ENCODE measurements at regions not wholly inside any gene's neighbourhood (a gene's known extent, or its start where the extent isn't known, plus 50 kb on each side); places are given as distances from the start of the nearest gene placed in this dataset.

DNA sequence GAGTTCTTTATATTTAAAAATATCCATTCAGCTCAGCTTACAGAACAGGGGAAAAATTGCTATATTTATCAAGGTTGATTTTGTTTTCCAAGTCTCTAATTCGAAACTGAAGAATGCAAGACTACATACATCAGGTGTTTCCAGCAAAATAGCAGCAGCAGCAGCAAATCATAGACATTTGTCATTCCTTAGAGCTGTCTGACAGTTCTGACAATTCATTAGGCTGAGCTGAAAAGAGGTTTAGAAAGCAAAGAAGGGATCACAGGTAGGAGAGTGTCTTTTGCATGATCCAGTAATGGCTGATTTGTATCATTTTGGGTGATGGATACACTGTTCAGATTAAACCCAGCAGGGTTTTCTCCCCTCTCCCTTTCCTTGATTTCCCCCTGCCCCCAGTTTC is 545.7 kb downstream of the MCTP2 start:
- DNase-seq, result no peak

DNA sequence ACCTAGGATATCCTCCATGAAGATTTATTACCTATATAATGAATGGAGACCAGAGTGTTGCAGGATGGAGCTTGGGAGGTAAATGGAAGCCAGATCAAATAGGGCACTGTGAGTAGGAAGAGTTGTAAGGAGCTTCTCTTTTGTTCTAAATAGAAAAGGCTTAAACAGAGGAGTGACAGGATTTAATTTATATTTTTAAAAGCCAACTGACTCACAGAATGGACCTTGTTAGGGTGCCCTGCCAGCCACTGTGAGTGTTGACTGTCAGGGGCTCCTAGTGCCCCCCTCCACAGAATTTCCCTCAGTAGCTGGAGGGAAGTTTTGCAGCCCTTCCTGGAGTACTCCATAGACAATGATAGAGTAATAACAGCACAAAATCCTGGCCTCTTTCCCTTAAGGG is 547.5 kb downstream of the MCTP2 start:
- DNase-seq, result no peak

DNA sequence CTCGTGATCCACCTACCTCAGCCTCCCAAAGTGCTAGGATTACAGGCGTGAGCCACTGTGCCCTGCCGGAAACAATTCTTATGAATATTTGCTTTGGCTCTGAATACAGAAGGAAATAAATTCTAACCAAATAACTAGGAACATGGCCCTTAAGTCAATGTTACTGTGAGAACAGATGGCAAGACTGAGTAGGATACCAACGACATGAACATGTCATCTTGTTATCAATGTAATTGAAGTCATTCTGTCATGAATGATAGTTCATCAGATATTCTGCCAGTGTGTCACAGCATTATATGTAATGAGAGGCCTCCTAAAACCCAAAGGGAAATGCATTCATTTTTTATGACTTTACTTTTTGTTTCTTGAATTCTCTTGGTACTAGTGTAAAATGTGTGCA is 548.8 kb downstream of the MCTP2 start:
- DNase-seq, result no peak

DNA sequence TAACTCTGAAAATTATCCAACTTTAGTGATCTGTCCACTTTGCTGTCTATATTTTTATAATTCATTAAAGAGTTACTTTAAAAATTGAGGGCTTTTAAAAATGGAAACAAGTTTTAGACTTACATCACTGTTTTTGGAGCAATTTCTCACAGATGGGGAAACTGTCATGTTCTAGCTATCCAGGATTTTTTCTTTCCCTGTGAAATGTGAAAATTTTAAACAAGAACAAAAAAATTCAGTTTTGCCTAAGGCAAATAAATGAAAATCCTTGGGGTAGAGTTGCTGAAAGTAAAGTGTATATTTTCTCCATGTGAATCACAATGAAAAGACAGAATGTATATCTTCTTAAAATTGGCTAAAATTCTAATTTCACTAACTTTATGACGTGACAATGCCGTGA is 553.7 kb downstream of the MCTP2 start:
- no peak for DNase-seq

DNA sequence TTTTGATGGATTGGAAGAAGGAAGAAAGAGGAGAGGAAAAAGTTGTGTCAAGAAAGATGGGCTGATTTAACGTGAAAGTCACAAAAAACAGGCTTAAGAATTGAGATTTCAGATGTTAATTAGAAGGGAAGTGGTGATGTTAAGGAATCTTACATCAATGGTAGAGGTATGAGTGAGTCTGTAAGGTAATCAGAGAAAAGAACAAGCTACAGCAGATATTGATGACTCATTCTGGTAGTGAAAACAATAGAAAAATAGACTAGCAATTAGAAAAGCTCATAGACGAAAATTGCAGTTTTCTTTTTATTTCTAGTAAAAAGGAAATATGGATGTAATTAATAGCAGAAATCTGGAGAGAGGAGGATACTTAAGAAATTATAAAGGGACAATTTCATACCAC is 559.6 kb downstream of the MCTP2 start:
- no peak for DNase-seq

DNA sequence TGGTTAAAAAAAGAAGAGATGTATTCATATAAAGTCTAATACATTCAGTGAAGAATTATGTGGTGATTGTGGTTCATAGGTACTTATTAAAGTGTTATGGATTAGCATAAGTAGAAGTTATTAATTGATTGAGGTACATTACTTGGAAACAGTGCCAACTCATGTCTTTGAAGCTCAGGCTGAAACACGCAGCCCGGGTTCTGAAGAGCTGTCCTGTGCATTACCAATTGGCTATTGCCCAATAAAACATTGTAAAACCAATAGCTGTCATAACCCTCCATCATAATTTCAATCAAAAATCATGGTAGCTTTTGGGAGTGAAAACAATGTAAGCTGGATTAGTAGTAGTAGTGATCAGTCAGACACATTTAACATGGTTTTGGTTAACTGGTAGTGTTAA is 560.1 kb downstream of the MCTP2 start:
- no peak for DNase-seq

DNA sequence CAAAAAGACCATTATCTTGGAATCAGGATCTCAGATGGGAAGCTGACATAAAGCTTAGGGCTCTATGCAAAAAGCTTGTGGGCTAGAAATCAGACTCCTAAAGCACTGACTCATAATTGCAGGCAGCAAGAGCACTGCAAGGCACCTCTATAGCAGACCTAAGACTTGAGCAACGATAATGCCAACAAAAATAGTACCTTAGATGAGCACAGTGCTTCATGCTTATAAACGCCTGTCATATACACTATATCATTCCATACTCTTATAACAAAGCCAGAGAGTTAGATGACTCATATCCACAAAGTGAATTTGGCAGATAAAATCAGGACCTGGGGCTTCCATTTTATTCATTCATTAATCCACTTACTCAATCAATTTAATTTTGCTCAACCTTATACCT is 560.8 kb downstream of the MCTP2 start:
- no peak for DNase-seq

DNA sequence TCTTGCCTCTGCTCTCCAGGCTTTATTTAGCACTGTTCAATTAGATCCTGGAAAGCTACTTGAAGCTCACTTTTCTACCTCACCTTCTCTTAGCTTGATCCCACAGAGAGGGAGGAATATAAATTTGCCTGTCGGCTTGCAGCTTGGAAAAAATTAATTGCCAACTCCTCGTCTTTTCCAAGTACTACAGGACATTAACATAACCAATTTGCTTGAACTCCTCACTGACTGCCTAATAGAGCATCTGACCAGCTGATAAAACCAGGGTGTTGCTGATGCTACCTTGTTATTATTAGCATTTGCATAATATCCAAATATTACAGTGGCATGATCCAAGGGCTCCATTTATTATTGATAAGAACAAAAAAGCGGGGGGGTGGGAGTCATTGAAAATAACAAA is 561.8 kb downstream of the MCTP2 start:
- DNase-seq, result no peak

DNA sequence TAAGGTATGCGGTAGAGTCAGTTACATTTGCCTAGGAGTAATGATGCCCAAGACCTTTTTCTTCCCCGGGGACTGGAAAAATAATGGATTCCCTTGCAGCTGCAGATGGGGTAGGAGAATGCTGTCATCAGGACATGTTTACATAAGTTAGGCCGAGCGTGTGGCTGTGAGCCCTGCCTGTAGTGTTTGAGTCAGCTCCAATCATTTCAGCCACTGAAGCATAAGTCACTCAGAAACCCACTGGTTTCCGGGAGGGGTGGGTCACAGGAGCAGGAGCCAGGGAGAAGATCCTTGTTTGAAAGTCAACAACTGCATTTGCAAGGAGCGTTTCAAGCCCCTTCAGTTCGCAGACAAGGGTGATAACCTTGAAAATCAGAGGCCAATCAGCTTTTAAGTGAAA is 562.3 kb downstream of the MCTP2 start:
- no peak for DNase-seq

DNA sequence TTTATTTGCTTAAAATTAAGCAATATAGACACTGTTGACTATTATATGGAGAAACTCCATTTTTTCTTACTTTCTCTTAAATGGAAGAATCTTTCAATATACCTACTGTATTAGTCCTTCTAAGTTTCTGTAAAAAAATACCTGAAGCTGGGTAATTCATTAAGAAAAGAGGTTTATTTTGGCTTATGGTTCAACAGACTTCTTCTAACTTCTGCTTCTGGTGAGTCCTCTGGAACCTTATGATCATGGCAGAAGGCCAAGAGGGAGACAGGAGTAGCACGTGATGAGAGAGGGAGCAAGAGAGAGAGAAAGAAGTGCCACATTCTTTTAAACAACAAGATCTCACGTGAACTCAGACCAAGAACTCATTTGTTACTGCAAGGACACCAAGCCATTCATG is 573.3 kb downstream of the MCTP2 start:
- no peak for DNase-seq

DNA sequence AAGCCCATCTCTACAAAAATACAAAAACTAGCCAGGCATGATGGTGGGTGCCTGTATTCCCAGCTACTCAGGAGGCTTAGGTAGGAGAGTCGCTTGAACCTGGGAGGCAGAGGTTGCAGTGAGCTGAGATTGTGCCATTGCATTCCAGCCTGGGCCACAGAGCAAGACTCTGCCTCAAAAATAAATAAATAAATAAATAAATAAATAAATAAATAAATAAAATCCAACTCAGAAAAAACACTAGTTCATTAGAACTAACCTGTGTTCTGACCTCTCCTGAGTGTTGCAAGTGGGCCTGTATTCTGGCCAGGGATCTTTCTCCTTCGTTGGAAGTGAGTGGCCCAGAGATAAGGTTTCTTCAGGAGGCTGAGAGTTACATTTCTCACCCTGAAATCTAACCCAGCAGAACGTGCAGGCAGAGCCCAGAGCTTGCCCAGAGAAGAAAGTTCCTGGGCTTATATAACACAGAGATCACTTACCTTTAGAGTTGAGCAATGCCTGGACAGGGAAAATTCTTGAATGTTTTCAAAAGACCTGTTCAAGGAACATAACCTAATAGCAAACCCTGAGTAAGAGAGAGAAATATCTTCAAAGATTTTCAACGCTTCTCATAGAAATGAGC is 583.9 kb downstream of the MCTP2 start:
- no peak for DNase-seq

DNA sequence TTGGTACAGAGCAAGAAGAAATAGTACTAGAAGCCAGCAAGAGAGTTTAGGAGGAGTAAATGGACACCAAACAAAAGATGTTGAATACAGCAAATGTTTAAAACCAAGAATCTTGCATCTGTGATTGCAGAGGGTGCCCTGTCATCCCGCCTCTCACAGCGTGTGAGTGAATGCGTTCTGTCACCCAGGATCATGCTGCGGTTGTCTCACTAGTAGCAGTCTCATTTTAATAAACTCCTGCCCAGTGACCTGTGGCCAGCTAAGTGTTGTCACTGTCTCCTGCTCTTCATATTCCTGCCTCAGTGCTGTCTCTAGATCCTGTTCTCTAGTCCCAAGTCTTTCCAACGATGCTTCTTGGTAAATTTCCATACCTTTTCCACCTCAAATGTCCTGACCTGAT is 584.6 kb downstream of the MCTP2 start:
- DNase-seq, result no peak

DNA sequence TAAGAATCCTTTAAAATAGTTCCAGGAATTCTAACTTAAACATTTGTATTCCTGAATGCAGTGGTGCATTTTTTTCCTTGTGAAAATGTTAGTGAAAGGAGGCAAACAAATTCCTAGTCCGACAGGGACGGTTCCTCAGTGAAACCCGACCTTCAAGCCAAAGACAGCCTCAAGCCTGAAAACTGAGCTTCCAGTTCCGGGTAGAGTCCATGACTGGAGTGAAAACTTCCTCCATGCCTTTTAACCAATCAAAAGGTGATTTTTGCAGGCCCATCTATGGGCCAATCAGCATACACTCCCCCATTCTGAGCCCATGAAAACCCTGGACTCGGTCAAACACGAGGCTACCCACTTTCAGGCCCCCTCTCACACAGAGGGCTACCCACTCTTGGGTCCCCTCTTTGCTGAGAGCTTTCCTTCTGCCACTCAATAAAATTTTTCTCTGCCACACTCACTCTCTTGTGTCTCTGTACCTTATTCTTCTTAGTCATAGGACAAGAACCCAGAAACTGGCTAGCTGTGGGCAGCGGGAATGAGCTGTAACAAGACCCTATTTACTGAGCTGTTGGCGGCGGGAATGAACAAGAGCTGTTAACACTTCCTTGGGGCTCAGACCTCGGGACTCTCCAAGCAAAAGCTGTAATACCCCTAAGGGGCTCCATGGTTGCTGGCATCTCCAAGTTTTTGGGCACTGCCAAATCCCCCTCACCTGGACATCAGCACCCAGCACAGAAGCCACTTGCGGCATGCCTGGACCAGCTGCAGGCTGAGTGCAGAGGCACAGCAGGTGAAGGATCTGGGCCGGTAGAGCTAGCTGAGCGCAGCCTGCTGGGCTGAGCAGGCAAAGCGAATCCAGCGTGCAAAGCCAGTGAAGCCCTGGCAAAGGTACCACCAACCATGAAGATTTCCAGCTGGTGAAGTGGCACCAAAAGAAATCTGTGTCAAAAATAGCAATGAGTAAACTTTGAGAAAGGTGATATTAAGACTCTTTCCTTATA is 598.8 kb downstream of the MCTP2 start:
- no peak for DNase-seq

DNA sequence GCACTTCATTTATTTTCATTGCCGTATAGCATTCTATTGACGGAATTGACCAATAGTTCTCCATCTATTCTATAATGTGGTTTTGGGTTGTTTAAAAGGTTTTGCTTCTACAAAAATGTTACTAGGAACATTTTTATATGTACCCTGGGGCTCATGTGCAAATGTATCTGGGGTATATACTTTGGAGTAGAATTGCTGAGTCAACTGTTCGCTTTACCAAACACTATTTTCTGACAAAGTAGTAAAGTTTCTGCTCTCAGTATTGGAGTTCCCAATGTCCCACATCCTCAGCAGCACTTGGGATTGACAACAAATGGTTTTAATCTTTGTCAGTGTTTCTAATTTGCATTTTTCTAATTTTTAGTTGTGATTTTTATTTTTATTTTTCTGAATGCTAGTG is 602.6 kb downstream of the MCTP2 start:
- DNase-seq, result no peak

DNA sequence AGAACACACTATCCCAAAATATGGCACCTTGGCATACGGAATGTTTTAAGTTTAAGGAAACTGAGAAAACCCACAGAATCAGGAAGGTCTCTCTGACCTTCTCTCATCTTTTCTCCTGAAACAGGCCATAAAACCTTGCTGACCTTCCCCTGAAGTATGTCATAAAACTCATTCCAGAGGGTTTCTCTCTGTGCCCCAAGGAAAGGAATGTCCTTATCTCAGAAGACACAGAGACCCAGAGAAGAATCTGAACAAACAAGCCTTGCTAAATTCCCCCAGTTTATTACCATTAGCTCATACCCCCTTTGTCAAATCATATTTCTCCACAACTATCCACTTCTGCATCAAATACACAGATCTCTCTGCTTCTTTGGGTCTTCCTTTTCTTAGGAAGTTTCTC is 603.1 kb downstream of the MCTP2 start:
- no peak for DNase-seq

DNA sequence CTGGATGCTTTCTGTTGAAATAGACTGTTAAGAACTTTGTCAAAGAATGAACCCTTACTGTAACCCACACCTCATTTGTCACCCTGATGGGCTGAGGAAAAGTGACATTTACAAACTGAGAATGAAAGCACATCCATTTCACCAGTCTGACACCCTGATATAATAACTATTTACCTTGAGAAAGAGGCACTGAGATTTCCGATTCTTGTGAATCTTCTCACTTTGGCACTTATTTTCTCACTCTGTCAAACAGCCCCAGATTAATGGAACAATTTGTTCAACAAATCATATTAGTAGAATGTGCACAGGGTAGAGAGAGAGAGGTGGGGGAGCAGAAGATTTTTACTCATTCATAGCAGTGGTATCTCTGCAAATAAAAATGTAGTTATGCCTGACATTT is 606.9 kb downstream of the MCTP2 start:
- no peak for DNase-seq

DNA sequence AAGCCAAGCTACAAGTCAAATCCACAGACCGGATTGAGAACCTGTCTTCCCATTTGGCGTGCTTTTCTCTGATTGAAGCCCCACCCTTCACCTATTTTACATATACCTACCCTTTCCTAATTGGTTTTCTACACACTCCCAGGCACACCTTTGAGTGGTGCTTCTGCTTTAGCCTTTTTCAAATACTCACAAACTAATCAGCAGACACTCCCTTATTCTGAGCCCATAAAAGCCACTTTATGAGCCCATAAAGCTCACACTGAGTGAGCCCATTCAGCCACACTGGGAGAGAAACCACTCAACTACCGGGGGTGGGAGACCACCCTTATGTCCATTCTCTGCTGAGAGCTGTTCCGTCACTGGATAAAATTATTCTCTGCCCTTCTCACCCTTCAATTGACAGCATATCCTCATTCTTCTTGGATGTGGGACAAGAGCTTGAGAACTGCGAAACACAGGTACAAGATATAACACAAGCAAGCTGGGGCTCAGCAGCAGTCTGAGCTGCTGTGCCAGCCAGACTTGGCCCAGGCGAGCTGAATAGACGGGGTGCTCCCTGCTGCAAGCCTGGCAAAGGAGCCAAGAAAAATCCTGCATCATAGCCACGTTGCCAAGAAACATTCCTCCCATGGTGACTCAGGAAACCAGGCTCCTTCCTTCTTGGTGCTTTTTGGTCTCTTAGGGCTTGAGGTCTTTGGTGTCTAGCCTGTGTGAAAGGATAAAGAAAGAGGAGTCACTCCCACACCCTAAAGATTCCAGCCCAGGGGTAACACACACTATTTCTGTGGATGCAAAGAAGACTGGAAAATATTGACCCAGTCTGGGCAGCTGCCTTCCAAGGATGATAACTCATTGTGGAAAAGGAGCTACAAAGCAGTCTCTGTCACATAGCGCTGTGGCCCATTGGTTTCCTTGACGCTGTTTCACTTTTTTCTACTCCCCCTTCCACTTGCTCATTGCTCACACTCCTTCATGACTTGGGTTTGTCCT is 609.7 kb downstream of the MCTP2 start:
- DNase-seq, result no peak

DNA sequence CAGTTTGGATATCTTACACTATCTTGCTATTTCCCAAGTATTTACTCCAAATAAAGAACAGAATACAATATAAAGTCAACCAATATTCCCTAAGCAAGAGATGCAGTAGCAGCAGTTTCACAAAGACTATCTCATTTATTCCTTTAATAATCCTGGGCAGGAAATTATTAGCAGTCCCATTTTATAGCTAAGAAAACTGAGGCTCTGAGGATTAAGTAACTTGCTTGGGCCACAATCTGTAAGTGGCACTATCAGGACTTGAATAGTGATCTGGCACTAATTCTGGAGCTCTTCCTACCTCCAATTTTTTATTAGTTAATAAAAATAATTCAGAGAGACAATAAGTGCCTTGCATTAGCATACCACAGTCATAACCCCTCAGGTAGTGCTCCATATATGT is 611.7 kb downstream of the MCTP2 start:
- no peak for DNase-seq

DNA sequence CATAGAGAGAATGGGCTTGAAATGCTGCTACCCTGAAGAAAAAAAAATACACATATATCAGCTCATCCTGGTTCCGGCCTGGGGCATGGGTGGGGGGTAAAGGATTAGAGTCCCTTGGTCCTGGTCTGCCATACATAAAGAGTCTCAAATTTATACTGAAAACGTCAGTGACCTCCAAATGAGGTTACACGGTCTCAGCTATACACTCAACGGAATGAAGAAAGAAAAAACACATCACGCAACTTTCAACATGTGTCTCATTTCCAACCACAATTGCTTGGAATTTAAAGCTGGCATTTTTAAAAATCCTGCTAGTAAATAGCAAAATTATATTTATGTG is 612.8 kb downstream of the MCTP2 start:
- DNase-seq, result no peak

DNA sequence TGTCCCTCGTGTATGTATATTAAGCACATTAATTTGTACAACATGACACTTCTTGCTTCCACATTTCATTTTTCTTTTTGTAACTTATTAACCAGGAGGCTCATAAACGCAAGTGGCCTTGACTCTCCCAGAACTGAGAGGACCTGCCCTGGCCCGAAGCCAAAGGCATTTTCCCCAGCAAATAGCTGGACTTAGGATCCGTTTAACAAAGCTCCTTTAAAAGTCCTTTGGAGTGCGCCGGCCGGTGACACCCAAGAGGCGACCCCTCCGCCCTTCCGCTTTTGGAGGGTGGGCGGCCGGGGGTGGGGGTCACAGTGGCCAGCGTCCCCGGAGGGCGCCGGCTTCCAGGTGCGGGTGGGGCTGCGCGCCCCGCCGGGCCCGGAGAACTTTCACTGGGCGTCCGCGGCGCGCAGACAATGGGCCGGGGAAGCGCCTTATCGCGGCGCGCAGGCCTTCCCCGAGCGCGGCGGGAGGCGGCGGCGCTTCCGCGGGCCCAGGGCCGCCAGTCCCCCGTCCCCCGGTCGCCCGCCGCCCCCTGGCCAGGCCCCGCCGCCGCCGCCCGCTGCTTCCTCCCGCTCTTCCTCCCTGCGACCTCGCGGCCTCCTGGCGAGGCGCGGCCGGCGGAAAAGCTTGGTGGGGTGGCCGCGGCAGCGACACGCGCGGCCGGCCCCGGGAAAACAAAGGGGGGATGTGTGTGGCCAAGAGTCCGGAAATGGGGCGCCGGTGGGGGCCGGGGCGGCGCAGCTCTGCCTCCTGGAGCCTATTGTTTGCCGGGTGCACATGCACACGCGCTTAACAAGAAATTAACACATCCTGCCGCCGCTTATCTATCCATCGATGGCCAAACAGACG is 613.4 kb downstream of the MCTP2 start:
- no peak for DNase-seq

DNA sequence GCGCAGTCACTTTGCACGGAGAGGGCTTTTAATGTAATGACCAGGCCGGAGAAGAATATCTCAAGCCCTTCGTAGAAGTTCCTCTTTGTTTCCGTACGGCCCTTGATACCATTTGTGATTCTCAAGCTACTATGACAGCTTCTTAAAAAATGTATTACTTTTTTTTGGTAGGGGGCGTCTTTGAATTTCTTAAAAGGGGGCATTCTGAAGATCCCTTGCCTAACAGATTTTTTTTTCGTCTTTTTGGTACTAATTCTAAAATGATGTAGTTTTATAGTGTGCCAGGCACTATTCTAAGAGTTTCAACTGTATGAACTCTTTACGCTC is 614.0 kb downstream of the MCTP2 start:
- DNase-seq, result no peak

DNA sequence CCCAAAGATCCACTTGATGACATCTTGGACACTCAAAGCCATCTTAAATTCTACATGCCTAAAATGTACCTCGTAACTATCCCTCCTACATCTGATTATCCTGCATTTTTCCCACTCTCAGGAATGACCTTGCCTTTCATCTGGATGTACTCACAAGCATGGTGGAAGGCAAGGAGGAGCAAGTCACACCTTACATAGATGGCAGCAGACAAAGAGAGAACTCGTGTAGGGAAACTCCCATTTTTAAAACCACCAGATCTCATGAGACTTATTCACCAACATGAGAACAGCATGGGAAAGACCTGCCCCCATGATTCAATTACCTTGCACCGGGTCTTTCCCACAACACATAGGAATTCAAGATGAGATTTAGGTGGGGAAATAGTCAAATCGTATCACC is 616.0 kb downstream of the MCTP2 start:
- DNase-seq, result no peak

DNA sequence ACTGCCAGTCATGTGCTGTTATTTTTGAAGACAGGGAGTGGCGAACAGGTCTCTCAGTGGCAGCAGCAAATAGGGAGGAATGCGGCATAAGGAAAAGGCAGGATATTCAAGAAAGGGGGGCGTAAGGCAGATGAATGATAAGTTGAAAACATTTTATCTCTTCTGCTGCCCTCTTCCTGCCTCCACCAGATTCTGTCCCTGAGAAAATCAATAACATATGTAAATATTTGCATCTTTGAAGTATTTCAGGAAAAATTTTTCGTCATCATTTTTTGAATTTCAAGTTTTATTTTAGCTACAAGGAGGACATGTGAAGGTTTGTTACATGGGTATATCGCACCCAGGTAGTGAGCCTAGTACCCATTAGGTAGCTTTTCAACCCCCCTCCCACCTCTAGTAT is 616.7 kb downstream of the MCTP2 start:
- no peak for DNase-seq
